CD1c-positive myeloid dendritic cell (primary cell): ENCODE measurements at regions not wholly inside any gene's neighbourhood (a gene's known extent, or its start where the extent isn't known, plus 50 kb on each side); places are given as distances from the start of the nearest gene placed in this dataset.
"Not testable (repeated sequence)": the region's sequence is repeated elsewhere in the genome, so short reads cannot be mapped to it uniquely, and the experiment has no call there.

Source experiments
- DNase-seq: peaks from one replicate; pipeline ENCODE4 v3.0.0-alpha.2; 2016; ENCODE audit errors: extremely low spot score

DNA sequence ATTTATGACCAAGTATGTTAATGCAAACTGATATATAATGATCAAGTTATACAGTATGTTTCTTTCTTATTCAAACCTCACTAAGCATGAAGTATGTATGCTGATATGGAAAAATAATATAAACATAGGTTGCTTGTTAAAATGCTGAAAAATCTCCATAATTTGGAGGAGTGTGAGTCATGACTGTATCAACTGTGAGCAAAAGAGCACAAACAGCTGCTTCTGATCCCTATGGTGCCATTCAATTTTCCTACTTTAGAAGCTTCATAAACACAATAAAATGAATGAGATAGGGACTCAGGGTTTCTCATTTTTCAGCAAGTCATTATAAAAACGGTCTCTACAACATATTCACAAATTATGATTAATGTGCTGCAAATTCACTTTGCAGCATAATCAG lies 129.9 kb upstream of the TFPI start:
- DNase-seq: no peak

DNA sequence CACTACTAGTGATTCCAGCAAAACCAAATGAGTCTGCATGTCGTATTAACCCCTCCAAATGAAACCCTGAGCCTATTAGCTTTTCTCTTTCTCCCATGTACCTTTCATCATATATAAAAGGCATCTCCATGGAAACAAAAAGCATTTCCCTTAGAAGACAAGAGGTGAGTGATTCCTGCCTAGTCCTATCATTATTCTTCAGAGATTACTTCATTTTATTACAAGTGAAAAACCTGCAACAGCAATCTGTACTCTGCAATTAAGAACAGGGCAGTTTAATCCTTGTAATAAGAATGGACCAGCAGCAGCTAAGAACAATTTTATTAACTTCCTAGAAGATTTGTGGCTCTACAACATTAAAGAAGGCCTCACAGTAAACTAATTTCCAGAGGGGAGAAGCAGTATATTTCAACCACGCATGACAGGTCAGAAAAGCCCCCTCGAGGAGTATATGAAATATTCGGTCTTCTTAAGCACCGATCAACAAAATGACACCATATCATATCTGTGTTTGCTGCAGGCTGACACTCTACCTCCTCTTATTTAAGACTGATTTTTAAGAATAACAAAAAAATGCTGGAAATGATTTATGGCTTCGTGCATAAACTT lies 132.3 kb upstream of the TFPI start:
- no peak for DNase-seq

DNA sequence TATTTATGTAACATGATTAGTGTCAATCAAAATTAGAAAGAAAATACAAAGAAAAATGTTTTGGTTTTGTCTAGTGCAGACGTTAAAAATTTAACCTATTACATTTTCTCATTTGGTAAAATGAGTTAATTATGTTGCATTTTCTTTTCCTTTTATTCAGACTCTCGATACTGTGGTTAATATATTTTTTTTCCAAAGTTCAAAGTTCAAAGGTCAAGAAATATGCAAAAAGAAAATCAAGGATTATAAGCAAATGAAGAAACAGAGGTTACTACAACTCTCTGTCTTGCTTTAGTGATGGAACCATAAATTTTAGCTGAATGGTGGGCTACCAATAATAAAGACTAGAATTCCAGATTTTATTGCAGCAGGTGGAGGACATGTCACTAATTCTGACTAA lies 133.3 kb upstream of the TFPI start:
- no peak for DNase-seq

DNA sequence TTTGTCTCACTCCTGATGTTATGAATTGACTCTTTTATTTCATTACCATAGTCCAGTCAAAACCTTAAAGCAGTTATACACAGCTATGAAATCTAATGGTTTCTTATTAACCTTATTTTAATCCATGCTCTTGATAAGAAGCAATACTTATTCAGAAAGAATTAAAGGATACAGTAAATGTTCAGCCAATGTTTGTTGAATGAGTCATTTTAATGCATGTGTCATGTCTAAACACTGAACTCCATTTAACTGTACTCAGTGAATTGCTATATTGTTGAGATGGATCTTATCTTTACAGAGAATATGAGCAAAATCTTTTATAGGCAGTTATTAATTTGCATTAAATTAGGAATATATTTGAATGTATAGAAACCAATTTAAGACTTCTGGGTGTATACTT lies 135.1 kb upstream of the TFPI start:
- no peak for DNase-seq

DNA sequence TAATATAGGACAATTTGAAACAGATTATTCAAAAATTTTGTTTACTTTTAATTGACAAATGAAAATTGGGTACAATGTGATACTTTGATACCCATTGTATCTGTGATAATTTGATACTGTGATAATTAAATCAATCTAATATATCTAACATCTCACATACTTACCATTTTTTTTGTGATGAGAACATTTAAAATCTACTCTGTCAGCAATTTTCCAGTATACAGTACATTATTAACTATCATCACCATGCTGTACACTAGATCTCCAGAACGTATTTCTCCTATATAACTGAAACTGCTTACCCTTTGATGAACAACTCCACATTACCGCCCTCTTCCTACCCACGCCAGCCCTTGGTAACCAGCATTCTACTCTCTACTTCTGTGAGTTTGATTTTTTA lies 139.7 kb upstream of the TFPI start:
- no peak for DNase-seq

DNA sequence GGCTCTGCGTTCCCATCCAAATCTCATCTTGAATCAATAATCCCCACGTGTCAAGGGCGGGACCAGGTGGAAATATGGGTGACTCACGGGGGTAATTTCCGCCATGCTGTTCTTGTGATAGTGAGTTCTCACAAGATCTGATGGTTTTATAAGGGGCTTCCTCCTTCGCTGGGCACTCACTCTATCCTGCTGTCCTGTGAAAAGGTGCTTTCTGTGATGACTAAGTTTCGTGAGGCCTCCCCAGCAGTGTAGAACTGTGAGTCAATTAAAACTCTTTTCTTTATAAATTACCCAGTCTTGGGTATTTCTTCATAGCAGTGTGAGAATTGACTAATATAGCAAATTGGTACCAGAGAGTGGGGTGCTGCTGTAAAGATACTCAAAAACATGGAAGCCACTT lies 142.4 kb upstream of the TFPI start:
- not testable (repeated sequence) for DNase-seq

DNA sequence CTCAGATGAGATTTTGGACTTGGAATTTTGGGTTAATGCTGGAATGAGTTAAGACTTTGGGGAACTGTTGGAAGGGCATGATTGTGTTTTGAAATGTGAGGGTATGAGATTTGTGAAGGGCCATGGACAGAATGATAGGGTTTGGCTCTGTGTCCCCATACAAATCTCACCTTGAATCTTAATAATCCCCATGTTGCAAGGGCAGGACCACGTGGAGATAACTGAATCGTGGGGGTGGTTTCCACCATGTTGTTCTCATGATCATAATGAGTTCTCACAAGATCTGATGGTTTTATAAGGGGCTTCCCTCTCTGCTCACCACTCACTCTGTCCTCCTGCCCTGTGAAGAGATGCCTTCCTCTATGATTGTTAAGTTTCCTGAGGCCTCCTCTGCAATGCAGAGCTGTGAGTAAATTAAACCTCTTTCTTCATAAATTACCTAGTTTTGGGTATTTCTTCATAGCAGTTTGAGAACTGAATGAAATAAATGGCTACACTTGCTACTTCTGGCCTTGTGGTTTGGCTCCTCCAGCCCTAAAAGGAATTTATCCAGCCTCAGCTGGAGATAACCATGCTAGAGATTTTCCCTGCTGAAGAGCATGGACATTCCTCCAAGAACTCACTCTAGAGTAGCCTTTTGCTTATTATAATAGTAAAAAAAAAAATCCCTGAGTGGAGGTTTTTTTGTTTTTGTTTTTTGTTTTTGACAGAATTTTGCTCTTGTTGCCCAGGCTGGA lies 144.3 kb upstream of the TFPI start:
- no peak for DNase-seq

DNA sequence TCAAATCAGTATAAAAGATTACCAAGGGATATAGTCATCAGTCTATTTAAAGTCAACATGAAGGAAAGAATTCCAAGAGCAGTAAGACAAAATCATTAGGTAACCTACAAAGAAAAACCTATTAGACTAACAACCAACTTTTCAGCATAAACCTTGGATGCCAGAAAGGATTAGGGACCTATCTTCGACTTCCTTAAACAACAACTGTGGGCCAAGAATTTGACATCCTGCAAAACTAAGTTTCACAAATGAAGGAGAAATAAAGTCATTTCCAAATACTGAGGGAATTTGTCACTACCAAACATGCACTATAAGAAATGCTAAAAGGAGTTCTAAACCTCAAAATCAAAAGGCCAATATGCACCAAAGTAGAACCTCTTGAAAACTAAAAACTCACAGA lies 147.9 kb upstream of the TFPI start:
- no peak for DNase-seq

DNA sequence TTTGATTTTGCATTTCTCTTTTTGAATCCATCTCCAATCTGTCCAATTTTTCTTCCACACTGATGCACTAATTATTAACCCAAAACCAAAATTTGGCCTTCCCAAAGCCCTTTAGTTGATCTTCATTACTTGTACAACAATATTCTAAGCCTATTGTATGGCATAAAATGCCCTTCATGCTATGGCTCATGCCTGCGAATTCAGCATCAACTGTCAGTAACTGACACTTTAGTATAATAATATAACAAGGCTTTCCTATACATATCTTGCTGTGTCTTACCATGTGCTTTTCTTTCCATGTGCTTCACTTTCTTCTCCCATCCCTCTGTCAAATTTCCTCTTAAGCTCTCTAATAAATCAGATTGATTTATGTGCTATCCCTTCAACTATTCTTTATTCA lies 154.0 kb upstream of the TFPI start:
- no peak for DNase-seq

DNA sequence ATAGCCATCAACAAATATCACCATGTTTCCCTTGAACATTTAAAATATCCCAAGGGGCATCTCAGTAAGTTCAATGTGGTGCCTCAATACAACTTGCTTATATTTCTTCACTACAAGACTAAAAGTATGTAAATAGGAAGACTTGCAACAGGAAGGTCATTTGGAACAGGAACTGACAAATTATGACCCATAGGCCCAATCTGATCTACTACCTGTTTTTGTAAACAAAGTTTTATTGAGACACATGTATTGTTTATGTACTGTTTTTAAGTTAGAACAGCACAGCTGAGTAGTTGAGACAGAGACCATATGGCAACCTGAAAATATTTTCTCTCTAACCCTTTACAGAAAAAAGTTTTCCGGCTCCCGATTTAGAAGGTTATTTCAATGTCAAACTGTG lies 154.8 kb upstream of the TFPI start:
- DNase-seq: no peak

DNA sequence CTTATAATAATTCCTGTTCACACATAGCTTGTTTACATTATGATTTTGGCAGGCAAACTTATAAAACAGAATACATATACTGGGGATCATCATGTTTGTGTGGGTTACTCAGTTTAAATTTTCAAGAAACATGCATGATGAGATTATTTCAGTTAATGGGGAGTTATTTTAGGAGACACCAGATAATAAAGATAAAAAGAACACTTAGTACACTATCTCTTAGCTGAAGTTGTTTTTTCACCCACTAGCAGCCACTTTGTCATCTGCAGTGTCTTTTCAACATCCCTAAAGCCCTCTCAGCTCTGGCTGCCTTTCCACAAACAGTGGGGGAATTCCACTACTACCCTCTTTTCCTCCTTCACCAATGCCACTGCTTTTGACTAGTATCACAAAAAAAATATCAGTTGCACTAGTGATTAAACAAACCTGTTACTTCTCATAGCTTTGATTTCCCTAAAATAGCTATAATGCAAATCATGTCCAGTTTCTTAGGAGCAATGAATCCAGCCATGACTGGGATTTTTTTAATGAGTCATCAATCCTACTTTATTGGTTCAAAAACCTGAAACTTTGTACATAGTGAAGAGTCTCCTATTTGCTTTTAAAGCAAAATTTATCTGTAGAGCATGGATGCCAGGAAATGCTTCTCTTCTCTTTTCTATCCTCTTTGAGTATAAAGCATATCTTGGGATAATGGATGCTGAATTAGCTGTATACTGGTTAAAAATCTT lies 156.7 kb upstream of the TFPI start:
- DNase-seq: no peak

DNA sequence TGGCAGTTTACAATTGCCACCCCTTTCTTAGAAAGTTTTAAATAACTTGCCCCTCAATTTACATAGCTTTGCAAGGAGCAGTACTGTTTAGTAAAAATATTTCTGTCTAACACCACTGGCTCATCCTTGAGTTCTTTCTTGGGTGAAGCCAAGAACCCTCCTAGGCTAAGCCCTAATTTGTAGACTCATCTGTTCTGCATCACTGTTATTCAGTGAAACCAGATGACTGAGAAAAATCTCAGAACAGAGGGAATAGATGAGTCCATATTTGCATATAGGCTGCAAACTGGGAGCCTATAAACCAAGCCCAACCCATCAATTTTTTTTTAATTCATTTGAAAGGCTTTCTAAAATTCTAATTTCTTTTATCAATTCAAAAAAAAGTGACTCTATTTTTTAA lies 161.4 kb upstream of the TFPI start:
- DNase-seq: no peak

DNA sequence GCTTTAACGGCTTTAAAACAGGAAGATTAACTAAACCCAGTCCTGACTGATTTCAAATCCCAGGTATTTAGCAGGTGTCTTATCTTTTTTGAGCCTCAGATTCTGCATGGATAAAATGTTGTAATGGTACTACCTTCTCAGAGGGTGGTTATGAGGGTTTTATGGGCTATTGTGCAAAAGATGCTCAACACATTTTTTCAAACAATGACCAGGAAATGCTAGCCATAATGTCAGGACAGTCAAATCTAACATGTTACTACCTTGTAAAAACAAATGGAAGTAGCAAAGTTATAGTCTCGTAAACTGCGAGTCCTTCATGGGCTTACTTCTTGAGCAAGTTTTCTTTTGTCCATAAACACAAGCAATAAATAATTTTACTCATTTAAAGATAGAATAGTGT lies 162.1 kb upstream of the TFPI start:
- no peak for DNase-seq

DNA sequence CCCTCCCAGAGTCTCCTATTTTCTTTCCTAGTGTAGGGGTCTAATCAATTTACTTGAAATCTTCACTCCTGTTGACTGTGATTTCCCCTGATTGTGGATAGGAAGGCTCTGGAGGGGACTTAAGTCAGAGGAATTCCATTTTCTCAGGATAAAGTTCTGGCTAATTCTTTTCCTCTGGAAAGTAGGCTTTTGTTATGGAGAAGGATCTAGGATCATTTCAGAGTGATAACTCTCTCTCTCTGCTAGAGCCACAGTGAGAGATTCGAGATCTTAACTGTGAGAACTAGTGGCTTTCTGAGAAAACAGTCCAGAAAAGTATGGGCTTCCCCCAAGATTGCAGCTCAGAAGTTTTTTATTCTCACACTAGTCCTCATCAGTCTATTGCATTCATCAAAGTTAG lies 163.9 kb upstream of the TFPI start:
- no peak for DNase-seq

DNA sequence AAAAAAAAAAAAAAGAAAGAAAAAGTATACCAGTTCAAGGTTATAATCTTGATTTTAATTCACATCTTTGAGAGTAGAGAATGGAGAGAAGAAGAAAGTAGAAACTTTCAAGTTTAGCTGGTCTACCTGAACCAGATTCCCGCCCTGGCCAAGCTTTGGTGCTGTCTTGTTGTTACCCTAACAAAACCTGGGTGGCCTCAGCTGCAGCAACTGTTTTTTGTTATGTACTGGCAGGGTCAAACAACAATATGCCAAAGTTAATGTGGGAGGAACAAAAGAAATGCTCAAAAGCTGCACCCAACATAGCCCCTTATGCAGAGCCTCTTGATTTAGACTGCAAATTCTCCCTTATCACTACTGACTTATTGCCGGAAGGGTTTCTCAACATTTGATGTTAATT lies 165.3 kb upstream of the TFPI start:
- DNase-seq: no peak

DNA sequence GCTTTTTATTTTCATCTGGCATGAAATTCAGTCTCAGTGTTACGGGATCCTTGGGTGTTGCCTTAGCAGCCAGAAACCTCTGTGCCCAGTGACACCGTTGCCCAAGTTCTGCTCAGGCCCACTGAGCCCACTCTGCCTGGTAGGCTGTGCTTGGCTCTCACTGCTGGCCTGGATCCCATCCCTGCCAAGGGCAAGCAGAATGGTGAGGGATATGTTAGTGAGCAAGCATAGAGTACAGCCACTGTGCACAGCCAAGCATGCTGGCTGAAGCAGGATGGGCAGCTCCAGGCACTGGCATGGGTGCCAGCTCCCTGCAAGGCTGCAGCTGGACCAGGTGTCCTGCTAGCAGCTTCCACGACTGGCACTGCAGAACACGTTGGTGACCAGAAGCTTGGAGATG lies 194.7 kb upstream of the TFPI start:
- no peak for DNase-seq

DNA sequence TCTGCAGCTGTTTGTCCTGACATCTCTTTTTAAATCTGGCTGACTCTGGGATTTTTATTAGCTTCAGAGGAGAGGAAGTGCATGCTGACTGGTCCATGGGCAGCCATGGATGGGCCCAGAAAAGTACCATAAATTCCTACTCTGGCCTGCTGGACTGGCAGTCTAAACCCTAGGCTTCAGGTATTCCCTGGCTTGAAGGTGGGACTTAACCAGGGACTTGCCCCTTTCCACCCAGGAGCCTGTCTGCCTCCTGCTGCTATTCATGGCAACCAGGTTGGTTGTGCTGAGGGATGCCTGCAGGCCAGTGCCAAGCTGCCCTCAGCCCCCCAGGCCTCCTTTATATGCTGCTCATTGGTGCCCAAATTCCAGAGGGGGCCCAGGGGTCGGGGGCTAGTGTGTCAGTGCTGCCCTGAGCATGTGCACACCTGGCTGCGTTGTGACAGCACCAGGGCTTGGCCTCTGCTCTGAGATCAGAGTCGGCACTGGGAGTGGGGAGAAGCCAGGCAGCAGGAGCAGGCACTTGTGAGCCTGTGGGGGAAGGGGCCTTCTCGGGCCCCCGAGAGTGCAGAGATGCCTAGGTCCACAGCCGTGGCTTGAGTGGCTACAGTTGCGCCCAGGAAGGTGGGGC lies 195.7 kb upstream of the TFPI start:
- DNase-seq: no peak

DNA sequence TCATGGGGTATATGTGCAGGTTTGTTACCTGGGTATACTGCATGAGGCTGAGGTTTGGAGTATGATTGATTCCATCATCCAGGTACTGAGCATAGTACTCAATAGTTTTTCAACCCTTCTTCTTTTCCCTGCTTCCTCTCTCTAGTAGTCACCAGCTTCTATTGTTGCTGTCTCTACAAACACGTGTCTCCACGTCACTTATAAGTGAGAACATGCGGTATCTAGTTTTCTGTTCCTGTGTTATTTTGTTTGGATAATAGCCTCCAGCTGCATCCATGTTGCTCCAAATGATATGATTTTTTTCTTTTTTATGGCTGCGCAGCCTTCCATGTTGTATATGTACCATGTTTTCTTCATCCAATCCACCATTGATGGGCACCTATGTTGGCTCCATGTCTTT lies 214.8 kb upstream of the TFPI start:
- no peak for DNase-seq

DNA sequence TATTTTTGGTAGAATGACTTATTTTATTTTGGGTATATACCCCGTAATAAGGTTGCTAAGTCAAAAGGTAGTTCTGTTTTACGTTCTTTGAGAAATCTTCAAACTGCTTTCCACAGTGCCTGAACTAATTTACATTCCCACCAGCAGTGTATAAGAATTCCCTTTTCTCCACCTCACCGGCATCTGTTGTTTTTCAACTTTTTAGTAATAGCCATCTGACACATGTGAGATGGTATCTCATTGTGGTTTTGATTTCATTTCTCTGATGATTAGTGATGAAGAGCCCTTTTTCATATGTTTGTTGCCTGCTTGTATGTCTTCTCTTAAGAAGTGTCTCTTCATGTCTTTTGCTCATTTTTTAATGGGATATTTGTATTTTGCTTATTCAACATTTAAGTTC lies 215.2 kb upstream of the TFPI start:
- no peak for DNase-seq

DNA sequence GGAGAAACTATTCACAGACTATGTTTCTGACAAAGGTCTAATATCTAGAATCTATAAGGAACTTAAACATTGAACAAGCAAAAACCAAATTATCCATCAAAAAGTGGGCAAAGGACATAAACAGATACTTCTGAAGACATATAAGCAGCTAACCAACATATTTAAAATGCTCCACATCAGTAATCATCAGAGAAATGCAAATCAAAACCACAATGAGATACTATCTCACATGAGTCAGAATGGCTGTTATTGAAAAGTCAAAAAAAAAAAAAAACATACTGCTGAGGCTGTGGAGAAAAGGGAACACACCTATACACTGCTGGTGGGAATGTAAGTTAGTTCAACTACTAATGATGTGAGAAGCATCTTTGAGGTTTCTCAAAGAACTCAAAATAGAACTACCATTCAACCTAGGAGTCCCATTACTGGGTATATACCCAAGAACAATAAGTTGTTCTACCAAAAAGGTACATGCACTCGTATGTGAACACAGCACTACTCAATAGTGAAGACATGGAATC lies 220.4 kb upstream of the TFPI start:
- DNase-seq: no peak

DNA sequence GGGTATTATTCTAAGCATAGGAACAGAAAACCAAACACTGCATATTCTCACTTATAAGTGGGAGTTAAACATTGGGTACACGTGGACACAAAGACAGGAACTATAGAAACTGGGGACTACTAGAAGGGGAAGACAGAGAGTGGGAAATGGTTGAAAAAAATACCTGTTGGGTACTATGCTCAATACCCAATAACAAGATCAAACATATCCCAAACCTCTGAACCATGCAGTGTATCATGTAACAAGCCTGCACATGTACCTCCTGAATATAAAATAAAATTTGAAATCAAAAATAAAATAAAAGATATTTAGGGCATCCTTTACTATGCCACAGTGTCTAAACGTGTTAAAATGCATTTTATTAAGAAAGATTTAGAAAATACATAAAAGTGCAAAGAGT lies 221.0 kb upstream of the TFPI start:
- no peak for DNase-seq

DNA sequence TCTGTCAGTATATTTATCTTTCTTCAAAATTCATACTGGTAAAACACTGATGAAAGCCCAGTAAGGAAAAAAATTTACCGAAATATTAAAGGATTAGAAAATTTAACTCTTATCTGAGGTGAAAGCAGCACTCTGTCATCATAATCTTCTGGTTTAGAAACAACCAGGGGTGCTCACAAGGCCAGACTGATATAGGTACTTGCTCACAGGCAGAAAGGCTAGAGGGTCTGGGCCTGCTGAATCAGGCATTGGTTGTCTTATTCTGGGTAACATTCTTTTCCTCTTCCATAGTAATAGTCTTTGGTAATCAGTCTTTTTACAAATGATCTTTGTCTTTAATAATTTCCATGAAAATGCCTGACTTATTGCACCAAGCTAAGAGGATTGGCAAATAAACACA lies 221.4 kb upstream of the TFPI start:
- DNase-seq: no peak

DNA sequence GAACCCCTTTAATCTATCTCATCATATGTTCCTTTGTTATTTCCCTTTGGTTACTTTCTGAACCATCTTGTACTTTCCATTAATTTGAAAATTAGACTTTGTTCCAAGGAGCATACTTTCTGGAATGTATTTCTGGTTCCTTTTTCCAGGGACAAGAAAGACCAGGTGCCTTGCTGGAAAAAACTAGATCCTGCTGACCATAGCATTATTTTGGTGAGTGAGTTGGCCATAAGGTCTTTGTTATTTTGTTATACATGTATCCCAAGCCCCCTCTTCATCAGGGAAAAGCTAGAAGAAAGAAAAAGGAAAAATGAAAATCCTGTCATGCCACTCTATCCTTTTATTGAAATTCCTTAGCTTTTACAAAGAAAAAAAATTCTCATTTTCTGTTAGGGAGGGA lies 228.1 kb upstream of the TFPI start:
- DNase-seq: no peak
